ENCODE measurements at regions not wholly inside any gene's neighbourhood (a gene's known extent, or its start where the extent isn't known, plus 50 kb on each side); places are given as distances from the start of the nearest gene placed in this dataset.

GRCh38 chr16:35386619-35387018, 1927.2 kb downstream of the TP53TG3F start:
- Histone ChIP-seq H3K4me1 (ENCODE audit: control insufficient read depth, insufficient read depth, low read length) (no peaks in the 10 kb centered on the region), H3K36me3 (ENCODE audit: control insufficient read depth in 2 of 2, insufficient read depth in 1 of 2, low read length in 2 of 2) (no peaks in the 10 kb centered on the region), H3K9me3 (ENCODE audit: control insufficient read depth, insufficient read depth, low read depth, low read length) (no peaks in the 10 kb centered on the region), H3K27ac (ENCODE audit: extremely low read depth, low read depth, low read length) (no peak overlapping the region), H3K4me3 (ENCODE audit: low read depth, low read length) (no peak overlapping the region)
- peak; percentile 86 for TF ChIP-seq ATF2 (tag by site-specific recombination; IDR thresholded peaks at IDR 0.05; ENCODE audit: low read depth)
- TF ChIP-seq ZNF555 (tag by site-specific recombination; conservative IDR thresholded peaks at IDR 0.05) = no peak
- ChIA-PET CTCF (no interaction called here), POLR2A (no interaction called here)

- POLR2A ChIA-PET = no interaction called here
- CTCF ChIA-PET = interaction anchor here (0.7 to 1.4 kb wide), 8 partner anchors 8 to 203 kb away, joined by 3 to 7 read pairs (median 4); no protein-coding TSS in a partner anchor
- H3K36me3 ChIP-seq (ENCODE audit: control insufficient read depth in 2 of 2, insufficient read depth in 1 of 2, low read length in 2 of 2) = no peaks in the 10 kb centered on the region
- no peak overlapping the region for H3K27ac ChIP-seq (ENCODE audit: extremely low read depth, low read depth, low read length)
- H3K4me3 ChIP-seq (ENCODE audit: low read depth, low read length) = no peak overlapping the region
- no peaks in the 10 kb centered on the region for H3K4me1 ChIP-seq (ENCODE audit: control insufficient read depth, insufficient read depth, low read length)
- no peaks in the 10 kb centered on the region for H3K9me3 ChIP-seq (ENCODE audit: control insufficient read depth, insufficient read depth, low read depth, low read length)
- TF ChIP-seq ZNF169 (tag by site-specific recombination; IDR thresholded peaks at IDR 0.05) (no peak), ZNF449 (tag by site-specific recombination; IDR thresholded peaks at IDR 0.05) (no peak), ZNF654 (tag by site-specific recombination; IDR thresholded peaks at IDR 0.05; ENCODE audit: low read depth) (peak; percentile 50), REST (tag by site-specific recombination; IDR thresholded peaks at IDR 0.05) (no peak)
Measured at GRCh38 chr16:35391328-35391727, 1931.9 kb downstream of the TP53TG3F start.

GRCh38 chr16:35398180-35398579, 1938.8 kb downstream of the TP53TG3F start:
- ChIA-PET CTCF (no interaction called here), POLR2A (no interaction called here)
- Histone ChIP-seq H3K36me3 (ENCODE audit: control insufficient read depth in 2 of 2, insufficient read depth in 1 of 2, low read length in 2 of 2) (no peaks in the 10 kb centered on the region), H3K4me1 (ENCODE audit: control insufficient read depth, insufficient read depth, low read length) (no peaks in the 10 kb centered on the region), H3K4me3 (ENCODE audit: low read depth, low read length) (no peak overlapping the region), H3K9me3 (ENCODE audit: control insufficient read depth, insufficient read depth, low read depth, low read length) (no peaks in the 10 kb centered on the region), H3K27ac (ENCODE audit: extremely low read depth, low read depth, low read length) (no peak overlapping the region)
- TF ChIP-seq ZNF37A (tag by site-specific recombination; IDR thresholded peaks at IDR 0.05) = no peak
- TF ChIP-seq ZNF391 (tag by site-specific recombination; IDR thresholded peaks at IDR 0.05; ENCODE audit: borderline replicate concordance, low read depth) = no peak
- TF ChIP-seq REPIN1 (tag by site-specific recombination; IDR thresholded peaks at IDR 0.05; ENCODE audit: low read depth) = no peak
- no peak for TF ChIP-seq ZIC2 (tag by site-specific recombination; IDR thresholded peaks at IDR 0.05)
- no peak for TF ChIP-seq ZNF843 (tag by site-specific recombination; IDR thresholded peaks at IDR 0.05)
- TF ChIP-seq ZNF132 (tag by site-specific recombination; IDR thresholded peaks at IDR 0.05; ENCODE audit: borderline replicate concordance) = no peak
- TF ChIP-seq ZFP41 (tag by site-specific recombination; IDR thresholded peaks at IDR 0.05; ENCODE audit: borderline replicate concordance) = no peak
- no peak for TF ChIP-seq ZNF747 (tag by site-specific recombination; IDR thresholded peaks at IDR 0.05)
- no peak for TF ChIP-seq ZBTB49 (tag by site-specific recombination; IDR thresholded peaks at IDR 0.05; ENCODE audit: low read depth)
- no peak for TF ChIP-seq CTCF (tag by site-specific recombination; IDR thresholded peaks at IDR 0.05)
- no peak for TF ChIP-seq ZNF645 (tag by site-specific recombination; IDR thresholded peaks at IDR 0.05)
- no peak for TF ChIP-seq ZNF341 (tag by site-specific recombination; IDR thresholded peaks at IDR 0.05; ENCODE audit: low read depth)
- no peak for TF ChIP-seq OSR2 (tag by site-specific recombination; IDR thresholded peaks at IDR 0.05)
- no peak for TF ChIP-seq ZNF211 (tag by site-specific recombination; IDR thresholded peaks at IDR 0.05; ENCODE audit: low read depth)
